ENCODE measurements at regions not wholly inside any gene's neighbourhood (a gene's known extent, or its start where the extent isn't known, plus 50 kb on each side); places are given as distances from the start of the nearest gene placed in this dataset.

GRCh38 chr12:83468988-83469908 lies 782.5 kb downstream of the TMTC2 start:
- TF ChIP-seq, protein P1, sequence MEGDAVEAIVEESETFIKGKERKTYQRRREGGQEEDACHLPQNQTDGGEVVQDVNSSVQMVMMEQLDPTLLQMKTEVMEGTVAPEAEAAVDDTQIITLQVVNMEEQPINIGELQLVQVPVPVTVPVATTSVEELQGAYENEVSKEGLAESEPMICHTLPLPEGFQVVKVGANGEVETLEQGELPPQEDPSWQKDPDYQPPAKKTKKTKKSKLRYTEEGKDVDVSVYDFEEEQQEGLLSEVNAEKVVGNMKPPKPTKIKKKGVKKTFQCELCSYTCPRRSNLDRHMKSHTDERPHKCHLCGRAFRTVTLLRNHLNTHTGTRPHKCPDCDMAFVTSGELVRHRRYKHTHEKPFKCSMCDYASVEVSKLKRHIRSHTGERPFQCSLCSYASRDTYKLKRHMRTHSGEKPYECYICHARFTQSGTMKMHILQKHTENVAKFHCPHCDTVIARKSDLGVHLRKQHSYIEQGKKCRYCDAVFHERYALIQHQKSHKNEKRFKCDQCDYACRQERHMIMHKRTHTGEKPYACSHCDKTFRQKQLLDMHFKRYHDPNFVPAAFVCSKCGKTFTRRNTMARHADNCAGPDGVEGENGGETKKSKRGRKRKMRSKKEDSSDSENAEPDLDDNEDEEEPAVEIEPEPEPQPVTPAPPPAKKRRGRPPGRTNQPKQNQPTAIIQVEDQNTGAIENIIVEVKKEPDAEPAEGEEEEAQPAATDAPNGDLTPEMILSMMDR (conservative IDR thresholded peaks at IDR 0.05), result no peak
- no peak for TF ChIP-seq ZFX (IDR thresholded peaks at IDR 0.05)
